HepG2 (cell line): ENCODE measurements at regions not wholly inside any gene's neighbourhood (a gene's known extent, or its start where the extent isn't known, plus 50 kb on each side); places are given as distances from the start of the nearest gene placed in this dataset.

Source experiments
- ATAC-seq: fragments of 200-7000 bp; cut with Tn5 transposase; 3 replicates; pipeline ENCODE4 v1.9.1; 2020; ENCODE audit warnings: mild to moderate bottlenecking, moderate library complexity
- BruUV-seq: library from RNA; stranded (reverse); fragments of 400-500 nt; replicated peaks from 2 replicates; lab custom pipeline; 2021; lab: Mats Ljungman, UMichigan
- CTCF ChIA-PET: fragments of 300-600 bp; formaldehyde crosslinking; extraction: SDS; loops from one replicate; lab custom pipeline; 2021; ENCODE audit warnings: low total read pairs, inconsistent platforms, low intra/inter-chr PET ratio; lab: Yijun Ruan, JAX
- POLR2A ChIA-PET: fragments of 350-600 bp; sonication (Branson Sonifier 250); formaldehyde crosslinking; loops from one replicate; lab custom pipeline; 2020; ENCODE audit warnings: antibody characterized with exemption, inconsistent platforms; lab: Yijun Ruan, JAX
- DNase-seq: peaks from one replicate; pipeline ENCODE4 v3.0.0-alpha.2; 2015; ENCODE audit warnings: low spot score
- FAIRE-seq: peaks from 3 replicates; lab custom pipeline; 2011; peaks lifted over from hg19 to GRCh38; lab: Jason Lieb, UNC
- H2AFZ ChIP-seq: one replicate; pipeline ENCODE4 v1.6.1; 2011; ENCODE audit warnings: low read length, inconsistent platforms
- H3K27ac ChIP-seq: fragments of 300-600 bp; 3 replicates; pipeline ENCODE4 v1.8.0; 2011; ENCODE audit warnings: mixed run types, mild to moderate bottlenecking, mixed read lengths, low read length, inconsistent platforms; ENCODE audit not compliant: insufficient read depth; ENCODE audit errors: extremely low read length
- H3K27me3 ChIP-seq, 2 experiments: fragments of 200-600 bp in 1 of 2; 2 replicates in 1 of 2; 3 replicates in 1 of 2; pipeline versions ENCODE4 v1.6.0 to v1.8.0; 2011; ENCODE audit warnings: low read length in 2 of 2, mild to moderate bottlenecking in 2 of 2, moderate library complexity in 2 of 2, inconsistent platforms in 1 of 2; ENCODE audit not compliant: insufficient read depth in 2 of 2, control insufficient read depth in 1 of 2
- H3K36me3 ChIP-seq, 2 experiments: fragments of 200-600 bp in 1 of 2; replicated peaks in 1 of 2; 2 replicates in 1 of 2; 3 replicates in 1 of 2; pipeline versions ENCODE4 v1.5.1 to v1.8.0; 2011; ENCODE audit warnings: low read length in 2 of 2, inconsistent platforms in 1 of 2; ENCODE audit not compliant: insufficient read depth in 2 of 2, control insufficient read depth in 1 of 2
- H3K4me1 ChIP-seq: 2 replicates; pipeline ENCODE4 v1.5.1; 2012; ENCODE audit warnings: low read length, inconsistent platforms; ENCODE audit not compliant: insufficient read depth
- H3K4me2 ChIP-seq: 2 replicates; pipeline ENCODE4 v1.6.0; 2011; ENCODE audit warnings: low read depth, low read length, inconsistent platforms
- H3K4me3 ChIP-seq, 3 experiments: fragments of 200-600 bp in 1 of 3; sonication (generic), shearing (Covaris generic) in 1 of 3; replicated peaks in 1 of 3; 2 replicates each; pipeline ENCODE4 v1.5.1; 2011 to 2016; ENCODE audit warnings: low read length in 3 of 3, inconsistent platforms in 2 of 3, low read depth in 2 of 3, mild to moderate bottlenecking in 2 of 3, control low read depth in 1 of 3, mixed read lengths in 1 of 3; ENCODE audit not compliant: insufficient read depth in 1 of 3
- H3K79me2 ChIP-seq: one replicate; pipeline ENCODE4 v1.6.1; 2011; ENCODE audit warnings: low read length, inconsistent platforms; ENCODE audit not compliant: insufficient read depth
- H3K9ac ChIP-seq: 2 replicates; pipeline ENCODE4 v1.6.0; 2011; ENCODE audit warnings: mild to moderate bottlenecking, low read depth, low read length, inconsistent platforms; ENCODE audit not compliant: insufficient read depth
- H3K9me3 ChIP-seq: 2 replicates; pipeline ENCODE4 v1.5.1; 2012; ENCODE audit warnings: mild to moderate bottlenecking, low read length
- H4K20me1 ChIP-seq: 2 replicates; pipeline ENCODE4 v1.6.0; 2011; ENCODE audit warnings: inconsistent platforms, mild to moderate bottlenecking, low read length, moderate library complexity; ENCODE audit not compliant: insufficient read depth
- BRD4 ChIP-seq: sonication (generic); formaldehyde crosslinking; IDR thresholded peaks from 2 replicates; pipeline ENCODE4 v1.4.0; 2020; ENCODE audit warnings: missing genetic modification reagents
- CENPT ChIP-seq: sonication (generic); formaldehyde crosslinking; IDR thresholded peaks from 2 replicates; pipeline ENCODE4 v1.8.0; 2022; ENCODE audit warnings: low read depth, mild to moderate bottlenecking, moderate library complexity, missing genetic modification reagents
- HNRNPK ChIP-seq: fragments of 200-400 bp; formaldehyde crosslinking; IDR thresholded peaks from 2 replicates; pipeline ENCODE4 v1.6.1; 2018; ENCODE audit warnings: low read length, low read depth, moderate library complexity, mild to moderate bottlenecking; ENCODE audit not compliant: poor library complexity, severe bottlenecking
- ISL2 ChIP-seq: sonication (generic); formaldehyde crosslinking; IDR thresholded peaks from 2 replicates; pipeline ENCODE4 v1.5.0; 2020; ENCODE audit warnings: missing genetic modification reagents
- JUND ChIP-seq: sonication (generic); formaldehyde crosslinking; IDR thresholded peaks from 2 replicates; pipeline ENCODE4 v1.8.0; 2022; ENCODE audit warnings: mild to moderate bottlenecking, missing genetic modification reagents
- KLF13 ChIP-seq: sonication (generic); formaldehyde crosslinking; IDR thresholded peaks from 2 replicates; pipeline ENCODE4 v1.4.0; 2020; ENCODE audit warnings: mild to moderate bottlenecking, missing genetic modification reagents
- LCORL ChIP-seq, 2 experiments: fragments of 450-650 bp in 1 of 2; sonication (generic) in 1 of 2; formaldehyde crosslinking in 1 of 2; IDR thresholded peaks; 2 replicates each; pipeline versions ENCODE4 v1.5.0 to v1.6.1; 2017 to 2020; ENCODE audit warnings: antibody characterized with exemption in 1 of 2, missing genetic modification reagents in 1 of 2
- RELA ChIP-seq: sonication (generic); formaldehyde crosslinking; IDR thresholded peaks from 2 replicates; pipeline ENCODE4 v1.4.0; 2020; ENCODE audit warnings: missing genetic modification reagents
- ZNF224 ChIP-seq: sonication (generic); formaldehyde crosslinking; IDR thresholded peaks from 2 replicates; pipeline ENCODE4 v1.5.0; 2020; ENCODE audit warnings: mild to moderate bottlenecking, missing genetic modification reagents
- ZNF44 ChIP-seq: sonication (generic); formaldehyde crosslinking; IDR thresholded peaks from 2 replicates; pipeline ENCODE4 v1.5.1; 2020; ENCODE audit warnings: mild to moderate bottlenecking, missing genetic modification reagents
- ZNF709 ChIP-seq: sonication (generic); formaldehyde crosslinking; IDR thresholded peaks from 2 replicates; pipeline ENCODE4 v1.5.0; 2020; ENCODE audit warnings: mild to moderate bottlenecking, missing genetic modification reagents
- WGBS: methylation state at CpG from one replicate; pipeline ENCODE4 v1.1.6; 2017; ENCODE audit warnings: low lambda C conversion rate; 5-methylcytosine and 5-hydroxymethylcytosine counted together
- in situ Hi-C: cut with HindIII; loops from 2 replicates; pipeline ENCODE4 v1.10.0; 2017; ENCODE audit warnings: low pct_unique_long_range_greater_than_20kb; ENCODE audit not compliant: extremely low pct_ligation_motif_present
- intact Hi-C: fragments of 100-400 bp; cut with micrococcal nuclease; formaldehyde crosslinking; loops from one replicate; pipeline ENCODE4 v1.10.0; 2022; ENCODE audit not compliant: unreplicated experiment
- TF ChIP-seq, protein P1 (sequence below): sonication (generic); formaldehyde crosslinking; IDR thresholded peaks from 2 replicates; pipeline ENCODE4 v1.4.0; 2020; ENCODE audit warnings: missing genetic modification reagents, borderline replicate concordance
- TF ChIP-seq, protein P2 (sequence below): fragments of 450-650 bp; IDR thresholded peaks from 2 replicates; pipeline ENCODE4 v1.6.1; 2016
- TF ChIP-seq, protein P3 (sequence below): sonication (generic); formaldehyde crosslinking; IDR thresholded peaks from 2 replicates; pipeline ENCODE4 v1.4.0; 2020; ENCODE audit warnings: missing genetic modification reagents

DNA sequence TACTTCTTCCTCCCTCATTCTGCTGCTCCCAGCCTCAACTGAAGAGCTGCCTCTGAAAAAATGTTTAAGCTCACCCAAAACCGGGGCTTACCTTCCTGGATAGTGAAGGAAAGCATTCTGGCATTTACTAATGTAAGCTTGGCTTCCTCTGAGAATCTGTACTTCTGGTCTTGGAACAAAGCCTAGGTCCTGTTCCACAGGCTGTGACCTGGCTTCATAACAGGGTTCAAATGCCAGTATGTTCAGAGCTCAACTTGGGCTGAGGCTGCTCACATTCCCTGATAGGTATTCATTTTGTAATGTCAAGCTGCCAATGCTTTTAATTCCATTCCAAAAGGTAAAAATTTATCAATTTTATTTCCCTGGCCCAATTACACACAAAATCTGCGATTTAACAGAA, 411.7 kb upstream of the KCNN2 start:
- Histone ChIP-seq H3K27me3 (no peaks in the 10 kb centered on the region), H4K20me1 (no peaks in the 10 kb centered on the region), H3K4me2 (no peak overlapping the region), H3K9ac (no peak overlapping the region), H3K79me2 (no peaks in the 10 kb centered on the region), H3K36me3 (no peaks in the 10 kb centered on the region), H2AFZ (no peak overlapping the region), H3K27ac (no peak overlapping the region), H3K4me1 (no peaks in the 10 kb centered on the region), H3K4me3 (no peak overlapping the region), H3K9me3 (no peaks in the 10 kb centered on the region)
- 1% methylated on average over 2 of the region's 2 CpGs for WGBS
- no peak for FAIRE-seq
- ChIA-PET POLR2A (no interaction called here), CTCF (no interaction called here)
- BruUV-seq: no TSS peak
- no peak for ATAC-seq
- intact Hi-C loops (no loop called here), in situ Hi-C loops (no loop called here)
- DNase-seq: no peak
- TF ChIP-seq ZNF224 (CRISPR knock-in tag) (no peak), RELA (CRISPR knock-in tag) (no peak), KLF13 (CRISPR knock-in tag) (no peak), ZNF709 (CRISPR knock-in tag) (no peak), ZNF44 (no peak), JUND (CRISPR knock-in tag) (no peak), ISL2 (CRISPR knock-in tag) (no peak), CENPT (CRISPR knock-in tag) (no peak), BRD4 (CRISPR knock-in tag) (no peak), HNRNPK (no peak), LCORL (IDR thresholded peaks at IDR 0.05) (no peak), LCORL (CRISPR knock-in tag; IDR thresholded peaks at IDR 0.05) (no peak)
- TF ChIP-seq, protein P1, sequence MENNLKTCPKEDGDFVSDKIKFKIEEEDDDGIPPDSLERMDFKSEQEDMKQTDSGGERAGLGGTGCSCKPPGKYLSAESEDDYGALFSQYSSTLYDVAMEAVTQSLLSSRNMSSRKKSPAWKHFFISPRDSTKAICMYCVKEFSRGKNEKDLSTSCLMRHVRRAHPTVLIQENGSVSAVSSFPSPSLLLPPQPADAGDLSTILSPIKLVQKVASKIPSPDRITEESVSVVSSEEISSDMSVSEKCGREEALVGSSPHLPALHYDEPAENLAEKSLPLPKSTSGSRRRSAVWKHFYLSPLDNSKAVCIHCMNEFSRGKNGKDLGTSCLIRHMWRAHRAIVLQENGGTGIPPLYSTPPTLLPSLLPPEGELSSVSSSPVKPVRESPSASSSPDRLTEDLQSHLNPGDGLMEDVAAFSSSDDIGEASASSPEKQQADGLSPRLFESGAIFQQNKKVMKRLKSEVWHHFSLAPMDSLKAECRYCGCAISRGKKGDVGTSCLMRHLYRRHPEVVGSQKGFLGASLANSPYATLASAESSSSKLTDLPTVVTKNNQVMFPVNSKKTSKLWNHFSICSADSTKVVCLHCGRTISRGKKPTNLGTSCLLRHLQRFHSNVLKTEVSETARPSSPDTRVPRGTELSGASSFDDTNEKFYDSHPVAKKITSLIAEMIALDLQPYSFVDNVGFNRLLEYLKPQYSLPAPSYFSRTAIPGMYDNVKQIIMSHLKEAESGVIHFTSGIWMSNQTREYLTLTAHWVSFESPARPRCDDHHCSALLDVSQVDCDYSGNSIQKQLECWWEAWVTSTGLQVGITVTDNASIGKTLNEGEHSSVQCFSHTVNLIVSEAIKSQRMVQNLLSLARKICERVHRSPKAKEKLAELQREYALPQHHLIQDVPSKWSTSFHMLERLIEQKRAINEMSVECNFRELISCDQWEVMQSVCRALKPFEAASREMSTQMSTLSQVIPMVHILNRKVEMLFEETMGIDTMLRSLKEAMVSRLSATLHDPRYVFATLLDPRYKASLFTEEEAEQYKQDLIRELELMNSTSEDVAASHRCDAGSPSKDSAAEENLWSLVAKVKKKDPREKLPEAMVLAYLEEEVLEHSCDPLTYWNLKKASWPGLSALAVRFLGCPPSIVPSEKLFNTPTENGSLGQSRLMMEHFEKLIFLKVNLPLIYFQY (CRISPR knock-in tag): no peak
- TF ChIP-seq, protein P2, sequence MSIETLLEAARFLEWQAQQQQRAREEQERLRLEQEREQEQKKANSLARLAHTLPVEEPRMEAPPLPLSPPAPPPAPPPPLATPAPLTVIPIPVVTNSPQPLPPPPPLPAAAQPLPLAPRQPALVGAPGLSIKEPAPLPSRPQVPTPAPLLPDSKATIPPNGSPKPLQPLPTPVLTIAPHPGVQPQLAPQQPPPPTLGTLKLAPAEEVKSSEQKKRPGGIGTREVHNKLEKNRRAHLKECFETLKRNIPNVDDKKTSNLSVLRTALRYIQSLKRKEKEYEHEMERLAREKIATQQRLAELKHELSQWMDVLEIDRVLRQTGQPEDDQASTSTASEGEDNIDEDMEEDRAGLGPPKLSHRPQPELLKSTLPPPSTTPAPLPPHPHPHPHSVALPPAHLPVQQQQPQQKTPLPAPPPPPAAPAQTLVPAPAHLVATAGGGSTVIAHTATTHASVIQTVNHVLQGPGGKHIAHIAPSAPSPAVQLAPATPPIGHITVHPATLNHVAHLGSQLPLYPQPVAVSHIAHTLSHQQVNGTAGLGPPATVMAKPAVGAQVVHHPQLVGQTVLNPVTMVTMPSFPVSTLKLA: no peak
- TF ChIP-seq, protein P3, sequence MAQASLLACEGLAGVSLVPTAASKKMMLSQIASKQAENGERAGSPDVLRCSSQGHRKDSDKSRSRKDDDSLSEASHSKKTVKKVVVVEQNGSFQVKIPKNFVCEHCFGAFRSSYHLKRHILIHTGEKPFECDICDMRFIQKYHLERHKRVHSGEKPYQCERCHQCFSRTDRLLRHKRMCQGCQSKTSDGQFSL (CRISPR knock-in tag): no peak
